RWPE2 (cell line): ENCODE measurements at regions not wholly inside any gene's neighbourhood (a gene's known extent, or its start where the extent isn't known, plus 50 kb on each side); places are given as distances from the start of the nearest gene placed in this dataset.

ENCODE experiments used
- ATAC-seq: fragments of 200-7000 bp; cut with Tn5 transposase; 3 replicates; pipeline ENCODE4 v1.9.1; 2021; ENCODE audit warnings: low read depth
- DNase-seq: peaks from one replicate; pipeline ENCODE4 v3.0.0-alpha.2; 2020; ENCODE audit warnings: low spot score
- H3K27ac ChIP-seq: fragments of 450-650 bp; 2 replicates; pipeline ENCODE4 v1.5.1; 2017; ENCODE audit warnings: mild to moderate bottlenecking; ENCODE audit not compliant: poor library complexity, severe bottlenecking
- H3K27me3 ChIP-seq: fragments of 250-450 bp; sonication (Bioruptor Pico); 2 replicates; pipeline ENCODE4 v1.5.1; 2021; ENCODE audit warnings: mild to moderate bottlenecking, moderate library complexity; ENCODE audit not compliant: insufficient read depth, poor library complexity, severe bottlenecking
- H3K36me3 ChIP-seq: fragments of 250-450 bp; sonication (Bioruptor Pico); 2 replicates; pipeline ENCODE4 v1.5.1; 2020; ENCODE audit warnings: low read depth, mild to moderate bottlenecking, moderate library complexity
- H3K4me1 ChIP-seq: fragments of 250-450 bp; sonication (Bioruptor Pico); 2 replicates; pipeline ENCODE4 v1.5.1; 2021; ENCODE audit warnings: mild to moderate bottlenecking, moderate library complexity; ENCODE audit not compliant: insufficient read depth, poor library complexity, severe bottlenecking
- H3K4me3 ChIP-seq: fragments of 250-450 bp; sonication (Bioruptor Pico); 2 replicates; pipeline ENCODE4 v1.5.1; 2021; ENCODE audit warnings: mild to moderate bottlenecking, moderate library complexity; ENCODE audit not compliant: severe bottlenecking
- H3K9me3 ChIP-seq: fragments of 250-450 bp; sonication (Bioruptor Pico); 2 replicates; pipeline ENCODE4 v1.5.1; 2021; ENCODE audit warnings: mild to moderate bottlenecking, moderate library complexity; ENCODE audit not compliant: severe bottlenecking
- TF ChIP-seq, protein P1 (sequence below): fragments of 450-650 bp; IDR thresholded peaks from one replicate; pipeline ENCODE4 v1.5.1; 2017; ENCODE audit warnings: mild to moderate bottlenecking, moderate library complexity; ENCODE audit not compliant: poor library complexity, severe bottlenecking

DNA sequence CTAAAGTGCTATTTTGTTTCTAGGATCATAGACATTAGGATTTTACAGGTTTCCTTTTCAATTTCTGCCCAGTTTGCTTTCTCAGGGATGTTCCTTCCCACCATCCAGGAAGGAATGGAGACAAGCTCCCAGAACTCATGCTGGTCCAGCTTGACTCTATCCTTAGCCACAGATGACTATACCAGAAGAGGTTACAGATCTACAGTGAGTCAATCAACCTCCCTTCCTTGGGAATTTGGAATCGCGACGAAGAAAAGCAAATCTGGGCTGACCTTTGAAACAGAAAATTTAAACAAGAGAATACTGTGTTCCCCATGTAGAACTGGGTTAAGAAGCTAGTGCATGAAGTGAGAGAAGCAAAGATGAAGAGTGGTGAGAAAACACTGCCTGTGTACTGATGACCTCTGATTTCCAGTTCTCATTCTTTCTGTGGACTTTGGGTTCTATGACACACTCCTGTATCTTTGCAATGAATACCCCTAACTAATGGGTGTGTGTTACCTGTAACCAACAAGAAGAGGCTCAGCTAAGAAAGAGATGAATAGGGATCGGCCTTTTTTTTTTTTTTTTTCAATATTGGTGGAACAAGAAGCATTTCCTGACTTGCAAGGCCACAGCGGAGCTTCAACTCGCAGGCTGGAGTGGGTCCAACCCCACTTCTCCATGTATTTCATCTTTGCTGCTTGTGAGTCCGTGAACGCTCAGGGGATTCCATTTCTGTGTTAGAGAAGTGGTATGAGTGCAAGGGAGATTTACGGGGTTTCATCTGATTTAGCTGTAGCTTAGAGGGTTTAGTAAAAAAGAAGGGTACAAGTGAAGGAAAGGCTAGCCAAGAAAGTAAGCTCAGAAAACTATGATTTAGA lies 563.9 kb upstream of the CLINT1 start:
- no peak for ATAC-seq
- DNase-seq = no peak
- Histone ChIP-seq H3K27ac (no peak overlapping the region), H3K27me3 (no peaks in the 10 kb centered on the region), H3K36me3 (no peaks in the 10 kb centered on the region), H3K9me3 (no peaks in the 10 kb centered on the region), H3K4me3 (no peak overlapping the region), H3K4me1 (peaks cover 10% of the 10 kb centered on the region)
- TF ChIP-seq, protein P1, sequence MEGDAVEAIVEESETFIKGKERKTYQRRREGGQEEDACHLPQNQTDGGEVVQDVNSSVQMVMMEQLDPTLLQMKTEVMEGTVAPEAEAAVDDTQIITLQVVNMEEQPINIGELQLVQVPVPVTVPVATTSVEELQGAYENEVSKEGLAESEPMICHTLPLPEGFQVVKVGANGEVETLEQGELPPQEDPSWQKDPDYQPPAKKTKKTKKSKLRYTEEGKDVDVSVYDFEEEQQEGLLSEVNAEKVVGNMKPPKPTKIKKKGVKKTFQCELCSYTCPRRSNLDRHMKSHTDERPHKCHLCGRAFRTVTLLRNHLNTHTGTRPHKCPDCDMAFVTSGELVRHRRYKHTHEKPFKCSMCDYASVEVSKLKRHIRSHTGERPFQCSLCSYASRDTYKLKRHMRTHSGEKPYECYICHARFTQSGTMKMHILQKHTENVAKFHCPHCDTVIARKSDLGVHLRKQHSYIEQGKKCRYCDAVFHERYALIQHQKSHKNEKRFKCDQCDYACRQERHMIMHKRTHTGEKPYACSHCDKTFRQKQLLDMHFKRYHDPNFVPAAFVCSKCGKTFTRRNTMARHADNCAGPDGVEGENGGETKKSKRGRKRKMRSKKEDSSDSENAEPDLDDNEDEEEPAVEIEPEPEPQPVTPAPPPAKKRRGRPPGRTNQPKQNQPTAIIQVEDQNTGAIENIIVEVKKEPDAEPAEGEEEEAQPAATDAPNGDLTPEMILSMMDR = no peak

DNA sequence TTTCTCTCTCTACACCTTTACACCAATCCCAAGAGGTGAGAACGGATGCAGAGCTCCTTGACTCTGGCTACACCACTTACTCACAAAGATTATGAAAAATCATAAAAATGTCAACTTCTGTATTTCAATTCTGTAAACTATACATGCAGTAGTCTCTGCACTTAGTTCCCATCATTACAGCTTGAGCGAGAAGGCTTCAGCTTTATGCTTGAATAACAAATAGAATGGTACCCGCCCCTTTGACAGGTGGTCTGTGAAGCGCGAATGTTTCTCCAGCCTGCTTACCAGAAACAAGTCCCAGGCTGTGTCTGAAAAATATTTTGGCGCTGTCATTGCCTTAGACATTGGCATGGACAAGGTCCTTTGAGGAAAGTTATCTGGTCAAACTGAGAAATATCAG lies 562.4 kb upstream of the CLINT1 start:
- Histone ChIP-seq H3K27me3 (no peaks in the 10 kb centered on the region), H3K27ac (no peak overlapping the region), H3K9me3 (no peaks in the 10 kb centered on the region), H3K4me1 (peaks cover 10% of the 10 kb centered on the region), H3K4me3 (no peak overlapping the region), H3K36me3 (no peaks in the 10 kb centered on the region)
- ATAC-seq = no peak
- no peak for DNase-seq
- TF ChIP-seq, protein P1 = no peak

DNA sequence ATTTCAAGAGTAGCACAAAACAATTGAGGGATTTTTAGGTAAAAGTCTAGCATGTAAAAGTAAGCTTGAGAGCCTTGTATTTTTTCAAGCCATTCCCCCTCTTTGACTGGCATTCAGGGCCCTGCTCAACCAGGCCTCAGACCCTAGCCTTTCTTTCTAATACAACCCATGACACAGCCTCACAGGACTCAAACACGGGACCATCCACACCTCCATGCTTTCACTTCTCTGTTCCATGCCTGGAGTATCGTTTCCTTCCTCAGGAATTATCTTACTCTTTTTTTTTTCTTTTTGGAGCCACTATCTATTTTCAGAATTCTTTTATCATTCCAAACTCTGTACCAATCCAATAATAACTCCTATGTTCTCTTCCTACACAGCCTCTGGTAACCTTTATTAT lies 560.2 kb upstream of the CLINT1 start:
- no peak for ATAC-seq

DNA sequence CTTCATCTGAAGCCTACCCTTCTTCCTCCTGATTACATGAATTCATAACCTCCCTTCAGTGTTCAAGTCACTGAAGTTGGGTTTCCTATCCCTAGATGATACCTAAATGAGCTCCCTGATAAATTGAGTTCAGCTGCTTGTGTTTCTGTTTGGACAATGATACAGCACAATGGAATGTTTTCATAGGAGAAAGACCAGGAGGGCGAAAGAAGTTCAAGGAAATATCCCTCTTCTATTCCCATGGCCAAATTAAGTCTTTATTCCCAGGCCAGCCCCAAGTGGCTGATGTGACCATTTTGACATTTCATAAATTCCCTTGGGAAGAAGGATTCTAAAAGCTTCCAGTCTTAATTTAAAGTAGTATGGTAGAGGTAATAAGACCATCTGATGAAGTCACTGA lies 555.8 kb upstream of the CLINT1 start:
- ATAC-seq = peak; percentile 96
- H3K36me3 ChIP-seq = no peaks in the 10 kb centered on the region
- DNase-seq = no peak
- no peaks in the 10 kb centered on the region for H3K9me3 ChIP-seq
- TF ChIP-seq, protein P1 = no peak
- no peaks in the 10 kb centered on the region for H3K27me3 ChIP-seq
- peaks cover 20% of the 10 kb centered on the region for H3K4me1 ChIP-seq
- H3K4me3 ChIP-seq = no peak overlapping the region
- no peak overlapping the region for H3K27ac ChIP-seq

More for the DNA sequence above, 560.2 kb upstream of the CLINT1 start:
- H3K9me3 ChIP-seq = no peaks in the 10 kb centered on the region
- no peak for DNase-seq
- TF ChIP-seq, protein P1 = no peak
- no peak overlapping the region for H3K27ac ChIP-seq
- no peak overlapping the region for H3K4me3 ChIP-seq
- H3K4me1 ChIP-seq = peaks cover 19% of the 10 kb centered on the region
- H3K27me3 ChIP-seq = no peaks in the 10 kb centered on the region
- no peaks in the 10 kb centered on the region for H3K36me3 ChIP-seq

DNA sequence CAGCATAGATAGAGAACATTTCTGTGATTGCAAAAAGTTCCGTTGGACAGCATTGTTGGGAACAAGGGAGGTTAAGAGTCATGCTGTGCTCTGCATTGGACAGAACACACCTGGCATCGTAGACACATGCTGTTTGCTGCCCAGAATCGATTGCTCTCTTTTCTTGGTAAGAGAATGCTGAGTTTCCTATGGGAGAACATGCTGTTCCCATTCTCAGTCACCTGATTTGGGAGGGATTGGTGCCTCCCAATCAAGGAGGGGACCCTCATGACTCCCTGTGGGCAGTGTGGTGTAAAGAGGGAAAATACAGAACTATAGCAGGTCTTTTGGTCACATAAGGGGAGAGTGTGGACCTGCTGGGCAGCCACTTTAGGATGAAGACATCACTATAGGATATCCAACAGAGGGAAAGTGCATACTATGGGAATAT lies 555.4 kb upstream of the CLINT1 start:
- no peak overlapping the region for H3K27ac ChIP-seq
- ATAC-seq = peak; percentile 40
- peaks cover 20% of the 10 kb centered on the region for H3K4me1 ChIP-seq
- no peak for DNase-seq
- H3K9me3 ChIP-seq = no peaks in the 10 kb centered on the region
- no peaks in the 10 kb centered on the region for H3K27me3 ChIP-seq
- TF ChIP-seq, protein P1 = no peak
- H3K36me3 ChIP-seq = no peaks in the 10 kb centered on the region
- no peak overlapping the region for H3K4me3 ChIP-seq
